ENCODE measurements at regions not wholly inside any gene's neighbourhood (a gene's known extent, or its start where the extent isn't known, plus 50 kb on each side); places are given as distances from the start of the nearest gene placed in this dataset.

DNA sequence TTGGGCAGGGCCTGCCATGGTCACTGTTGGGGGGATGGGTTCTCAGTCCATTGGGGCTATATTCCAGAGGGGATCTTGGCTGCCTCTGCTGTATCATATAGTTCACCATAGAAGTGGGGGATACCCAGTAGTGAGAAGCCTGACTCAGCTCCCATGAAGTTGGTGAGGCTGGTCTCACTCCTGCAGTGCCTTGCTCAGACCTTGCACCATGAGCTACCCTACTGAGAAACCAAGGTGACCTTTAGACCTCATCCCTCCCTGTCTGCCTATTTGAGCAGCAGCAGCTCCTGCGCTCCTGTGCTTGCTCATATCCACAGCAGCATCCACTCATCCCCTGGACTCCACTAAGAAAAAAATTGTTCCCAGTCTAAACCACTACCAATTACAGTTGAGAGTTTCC, 56.0 kb upstream of the HEY2 start:
- no peak for TF ChIP-seq POLR2A (IDR thresholded peaks at IDR 0.05)
- TF ChIP-seq, protein P1, sequence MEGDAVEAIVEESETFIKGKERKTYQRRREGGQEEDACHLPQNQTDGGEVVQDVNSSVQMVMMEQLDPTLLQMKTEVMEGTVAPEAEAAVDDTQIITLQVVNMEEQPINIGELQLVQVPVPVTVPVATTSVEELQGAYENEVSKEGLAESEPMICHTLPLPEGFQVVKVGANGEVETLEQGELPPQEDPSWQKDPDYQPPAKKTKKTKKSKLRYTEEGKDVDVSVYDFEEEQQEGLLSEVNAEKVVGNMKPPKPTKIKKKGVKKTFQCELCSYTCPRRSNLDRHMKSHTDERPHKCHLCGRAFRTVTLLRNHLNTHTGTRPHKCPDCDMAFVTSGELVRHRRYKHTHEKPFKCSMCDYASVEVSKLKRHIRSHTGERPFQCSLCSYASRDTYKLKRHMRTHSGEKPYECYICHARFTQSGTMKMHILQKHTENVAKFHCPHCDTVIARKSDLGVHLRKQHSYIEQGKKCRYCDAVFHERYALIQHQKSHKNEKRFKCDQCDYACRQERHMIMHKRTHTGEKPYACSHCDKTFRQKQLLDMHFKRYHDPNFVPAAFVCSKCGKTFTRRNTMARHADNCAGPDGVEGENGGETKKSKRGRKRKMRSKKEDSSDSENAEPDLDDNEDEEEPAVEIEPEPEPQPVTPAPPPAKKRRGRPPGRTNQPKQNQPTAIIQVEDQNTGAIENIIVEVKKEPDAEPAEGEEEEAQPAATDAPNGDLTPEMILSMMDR (IDR thresholded peaks at IDR 0.05): no peak
